ENCODE measurements at regions not wholly inside any gene's neighbourhood (a gene's known extent, or its start where the extent isn't known, plus 50 kb on each side); places are given as distances from the start of the nearest gene placed in this dataset.

GRCh38 chr4:135976860-135977259 lies 1555.4 kb downstream of the PCDH18 start:
- Histone ChIP-seq H3K79me2 (no peaks in the 10 kb centered on the region), H3K27me3 (ENCODE audit: control insufficient read depth, insufficient read depth, low read length) (no peaks in the 10 kb centered on the region)
- TF ChIP-seq CTCF (IDR thresholded peaks at IDR 0.05): no peak

DNA sequence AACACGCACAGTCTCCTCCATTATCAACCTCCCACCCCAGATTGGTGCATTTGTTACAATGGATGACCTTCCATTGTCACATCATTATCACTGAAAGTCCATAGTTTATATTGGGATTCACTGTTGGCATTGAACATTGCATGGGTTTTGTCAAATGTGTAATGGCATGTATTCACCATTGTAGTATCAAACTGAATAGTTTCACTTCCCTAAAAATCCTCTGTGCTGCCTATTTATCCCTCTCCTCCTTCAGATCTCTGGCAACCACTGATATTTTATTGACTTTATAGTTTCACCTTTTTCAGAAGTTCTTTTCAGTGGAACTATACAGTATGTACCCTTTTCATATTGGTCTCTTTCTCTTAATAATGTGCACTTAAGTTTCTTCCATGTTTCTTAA lies 1565.4 kb downstream of the PCDH18 start:
- Histone ChIP-seq H3K79me2 (no peaks in the 10 kb centered on the region), H3K27ac (no peak overlapping the region), H2AFZ (no peak overlapping the region), H3K36me3 (ENCODE audit: control insufficient read depth, insufficient read depth, low read length) (no peaks in the 10 kb centered on the region), H3K4me2 (ENCODE audit: low read length) (no peak overlapping the region), H3K27me3 (ENCODE audit: control insufficient read depth, insufficient read depth, low read length) (no peaks in the 10 kb centered on the region), H3K9ac (no peak overlapping the region), H3K4me1 (no peaks in the 10 kb centered on the region), H3K4me3 (ENCODE audit: low read depth, low read length) (no peak overlapping the region), H3K9me3 (ENCODE audit: control insufficient read depth, low read length) (no peaks in the 10 kb centered on the region)
- no peak for TF ChIP-seq CTCF (IDR thresholded peaks at IDR 0.05)

More at GRCh38 chr4:135976860-135977259, 1555.4 kb downstream of the PCDH18 start:
- H3K4me1 ChIP-seq: no peaks in the 10 kb centered on the region
- no peak overlapping the region for H2AFZ ChIP-seq
- no peak overlapping the region for H3K27ac ChIP-seq
- no peak overlapping the region for H3K4me2 ChIP-seq (ENCODE audit: low read length)
- no peak overlapping the region for H3K9ac ChIP-seq
- H3K9me3 ChIP-seq (ENCODE audit: control insufficient read depth, low read length): no peaks in the 10 kb centered on the region
- no peaks in the 10 kb centered on the region for H3K36me3 ChIP-seq (ENCODE audit: control insufficient read depth, insufficient read depth, low read length)
- no peak overlapping the region for H3K4me3 ChIP-seq (ENCODE audit: low read depth, low read length)

DNA sequence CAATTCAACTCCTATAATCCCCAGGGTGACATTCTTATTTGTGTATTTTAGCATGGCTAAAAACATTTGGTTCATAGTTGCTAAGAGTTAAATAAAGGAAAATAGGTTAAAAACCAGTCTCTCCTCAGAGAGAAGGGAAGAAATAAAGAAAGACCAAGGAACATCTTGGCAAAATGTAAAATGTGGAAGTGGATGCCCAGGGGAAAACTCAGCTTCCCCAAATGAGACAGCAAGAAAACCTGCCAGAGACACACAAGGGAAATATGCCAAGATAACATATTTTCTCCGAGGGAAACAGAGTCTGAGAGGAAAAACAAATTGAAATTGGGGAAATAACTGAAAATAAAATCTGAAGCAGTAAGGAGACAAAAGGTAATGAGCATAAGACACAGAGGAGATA lies 1569.3 kb downstream of the PCDH18 start:
- Histone ChIP-seq H3K9ac (no peak overlapping the region), H3K4me1 (no peaks in the 10 kb centered on the region), H3K36me3 (ENCODE audit: control insufficient read depth, insufficient read depth, low read length) (no peaks in the 10 kb centered on the region), H3K4me3 (ENCODE audit: low read depth, low read length) (no peak overlapping the region), H3K27ac (no peak overlapping the region), H3K4me2 (ENCODE audit: low read length) (no peak overlapping the region), H2AFZ (no peak overlapping the region), H3K27me3 (ENCODE audit: control insufficient read depth, insufficient read depth, low read length) (no peaks in the 10 kb centered on the region), H3K9me3 (ENCODE audit: control insufficient read depth, low read length) (no peaks in the 10 kb centered on the region), H3K79me2 (no peaks in the 10 kb centered on the region)
- TF ChIP-seq CTCF (IDR thresholded peaks at IDR 0.05): no peak

GRCh38 chr4:135949931-135950330 lies 1582.4 kb downstream of the PCDH18 start:
- H3K4me2 ChIP-seq (ENCODE audit: low read length): no peak overlapping the region

More at GRCh38 chr4:135949931-135950330, 1582.4 kb downstream of the PCDH18 start:
- no peaks in the 10 kb centered on the region for H3K79me2 ChIP-seq
- no peak overlapping the region for H2AFZ ChIP-seq
- no peak overlapping the region for H3K4me3 ChIP-seq (ENCODE audit: low read depth, low read length)
- H3K36me3 ChIP-seq (ENCODE audit: control insufficient read depth, insufficient read depth, low read length): no peaks in the 10 kb centered on the region
- H3K9ac ChIP-seq: no peak overlapping the region
- H3K27me3 ChIP-seq (ENCODE audit: control insufficient read depth, insufficient read depth, low read length): no peaks in the 10 kb centered on the region
- no peak for TF ChIP-seq CTCF (IDR thresholded peaks at IDR 0.05)
- peaks cover 3% of the 10 kb centered on the region for H3K9me3 ChIP-seq (ENCODE audit: control insufficient read depth, low read length)
- H3K4me1 ChIP-seq: no peaks in the 10 kb centered on the region
- H3K27ac ChIP-seq: no peak overlapping the region

Data from parathyroid adenoma (tissue), 2 donors.